HCT116 (cell line): ENCODE measurements at regions not wholly inside any gene's neighbourhood (a gene's known extent, or its start where the extent isn't known, plus 50 kb on each side); places are given as distances from the start of the nearest gene placed in this dataset.

Source experiments
- ATF3 ChIP-seq: IDR thresholded peaks from 2 replicates; pipeline ENCODE4 v1.6.1; 2012
- CTCF ChIP-seq, 3 experiments: fragments of 200-600 bp in 1 of 3; sonication (generic) in 1 of 3; IDR thresholded peaks in 2 of 3; conservative IDR thresholded peaks in 1 of 3; 2 replicates each; pipeline ENCODE4 v1.5.1; 2012 to 2017; ENCODE audit warnings: low read depth in 2 of 3, low read length in 2 of 3, antibody characterized with exemption in 1 of 3, borderline replicate concordance in 1 of 3, control low read depth in 1 of 3, mild to moderate bottlenecking in 1 of 3, mixed read lengths in 1 of 3, mixed run types in 1 of 3, moderate library complexity in 1 of 3; ENCODE audit not compliant: insufficient read depth in 1 of 3
- ELF1 ChIP-seq: IDR thresholded peaks from 2 replicates; pipeline ENCODE4 v1.6.1; 2012; ENCODE audit warnings: low read depth, borderline replicate concordance
- EZH2 ChIP-seq: fragments of 200-600 bp; sonication (generic); IDR thresholded peaks from 2 replicates; pipeline ENCODE4 v1.6.1; 2017; ENCODE audit warnings: antibody characterized with exemption, mixed run types
- EZH2phosphoT487 ChIP-seq: fragments of 200-600 bp; IDR thresholded peaks from 2 replicates; pipeline ENCODE4 v1.6.1; 2018; ENCODE audit warnings: antibody characterized with exemption, borderline replicate concordance
- FOSL1 ChIP-seq: IDR thresholded peaks from 2 replicates; pipeline ENCODE4 v1.6.1; 2012; ENCODE audit warnings: low read depth
- POLR2A ChIP-seq: IDR thresholded peaks from 2 replicates; pipeline ENCODE4 v1.7.0; 2011; ENCODE audit warnings: borderline replicate concordance; ENCODE audit not compliant: insufficient read depth, insufficient read length; ENCODE audit errors: extremely low read depth
- POLR2AphosphoS5 ChIP-seq: IDR thresholded peaks from 2 replicates; pipeline ENCODE4 v1.6.1; 2011; ENCODE audit warnings: mild to moderate bottlenecking, low read depth, low read length, moderate library complexity
- RAD21 ChIP-seq: IDR thresholded peaks from 2 replicates; pipeline ENCODE4 v1.6.1; 2012; ENCODE audit warnings: low read depth, mild to moderate bottlenecking
- REST ChIP-seq: IDR thresholded peaks from 2 replicates; pipeline ENCODE4 v1.6.1; 2012; ENCODE audit warnings: low read depth
- SIN3A ChIP-seq: IDR thresholded peaks from 2 replicates; pipeline ENCODE4 v1.6.1; 2012; ENCODE audit warnings: low read depth
- YY1 ChIP-seq: IDR thresholded peaks from 2 replicates; pipeline ENCODE4 v1.6.1; 2011; ENCODE audit warnings: low read length, low read depth, moderate library complexity, mild to moderate bottlenecking; ENCODE audit not compliant: insufficient replicate concordance; ENCODE audit errors: extremely low read depth
- ZNF274 ChIP-seq: fragments of 200-500 bp; sonication (Bioruptor generic); IDR thresholded peaks from 2 replicates; pipeline ENCODE4 v1.6.1; 2014; ENCODE audit warnings: mild to moderate bottlenecking, low read depth, low read length, inconsistent platforms
- TF ChIP-seq, protein P1 (sequence below): IDR thresholded peaks from 2 replicates; pipeline ENCODE4 v1.6.1; 2012

DNA sequence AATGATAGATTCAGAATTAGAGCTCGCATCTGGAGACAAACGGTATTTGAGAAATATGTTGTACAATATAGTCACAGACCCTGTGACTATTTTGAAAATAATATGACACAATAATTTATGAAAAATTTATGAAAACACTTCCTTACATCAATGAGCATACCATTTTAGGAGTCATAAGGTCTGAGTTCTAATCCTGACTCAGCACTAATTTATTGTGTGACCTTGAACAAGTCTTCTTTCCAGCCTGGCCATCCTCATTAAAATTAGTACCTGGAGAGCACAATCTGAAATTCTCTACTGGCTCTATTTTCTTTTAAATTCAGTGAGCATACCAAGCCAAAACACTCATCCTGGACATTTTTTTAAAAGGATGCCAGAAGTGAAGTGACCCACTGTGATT is 622.3 kb downstream of the SMARCA1 start:
- TF ChIP-seq YY1 (no peak), REST (no peak), CTCF (IDR thresholded peaks at IDR 0.05 in 2 of 3, conservative IDR thresholded peaks at IDR 0.05 in 1 of 3; ENCODE audit: borderline replicate concordance in 1 of 3, insufficient read depth in 1 of 3, low read depth in 2 of 3, low read length in 2 of 3) (no peak), EZH2 (no peak), RAD21 (no peak), SIN3A (no peak), POLR2A (no peak), ELF1 (no peak), ZNF274 (no peak), POLR2AphosphoS5 (no peak), EZH2phosphoT487 (no peak), FOSL1 (no peak), ATF3 (no peak)
- TF ChIP-seq, protein P1, sequence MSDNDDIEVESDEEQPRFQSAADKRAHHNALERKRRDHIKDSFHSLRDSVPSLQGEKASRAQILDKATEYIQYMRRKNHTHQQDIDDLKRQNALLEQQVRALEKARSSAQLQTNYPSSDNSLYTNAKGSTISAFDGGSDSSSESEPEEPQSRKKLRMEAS, result no peak
